Tibial artery (tissue), 4 donors: ENCODE measurements at regions not wholly inside any gene's neighbourhood (a gene's known extent, or its start where the extent isn't known, plus 50 kb on each side); places are given as distances from the start of the nearest gene placed in this dataset.

Experiments used
- DNase-seq, 2 donors: peaks; one replicate each; pipeline ENCODE4 v3.0.0-alpha.2; 2019
- H3K27ac ChIP-seq, 2 donors: fragments of 200-600 bp; sonication (generic) in 1 of 2; 1 replicate in 1 of 2; 2 replicates in 1 of 2; pipeline ENCODE4 v1.5.1; 2018 to 2019; ENCODE audit warnings: mild to moderate bottlenecking in 1 of 2
- H3K27me3 ChIP-seq, 2 donors: fragments of 200-600 bp; sonication (generic) in 1 of 2; one replicate each; pipeline versions ENCODE4 v1.5.1 to v1.6.0; 2016 to 2019
- H3K36me3 ChIP-seq, 3 donors: fragments of 200-600 bp; sonication (generic) in 2 of 3; one replicate each; pipeline ENCODE4 v1.5.1; 2016 to 2019; ENCODE audit warnings: mild to moderate bottlenecking in 2 of 3
- H3K4me1 ChIP-seq, 4 donors: fragments of 200-600 bp; sonication (generic) in 2 of 4; 1 replicate in 3 of 4; 2 replicates in 1 of 4; pipeline ENCODE4 v1.5.1; 2016 to 2019
- H3K4me3 ChIP-seq, 2 donors: fragments of 200-600 bp; sonication (generic) in 1 of 2; 1 replicate in 1 of 2; 2 replicates in 1 of 2; pipeline ENCODE4 v1.5.1; 2018 to 2019; ENCODE audit warnings: mild to moderate bottlenecking in 2 of 2
- H3K9me3 ChIP-seq, 3 donors: fragments of 200-600 bp; sonication (generic) in 1 of 3; one replicate each; pipeline ENCODE4 v1.5.1; 2016 to 2019
- intact Hi-C: fragments of 100-400 bp; cut with DNase I; formaldehyde crosslinking; loops from one replicate; pipeline ENCODE4 v1.15.0; 2023; ENCODE audit warnings: low total_unique reads
- TF ChIP-seq, protein P1 (sequence below), 2 experiments: fragments of 200-600 bp in 1 of 2; fragments of 450-650 bp in 1 of 2; IDR thresholded peaks; one replicate each; pipeline ENCODE4 v1.5.1; 2017 to 2019; ENCODE audit warnings: antibody characterized with exemption in 2 of 2, mild to moderate bottlenecking in 1 of 2, moderate library complexity in 1 of 2

DNA sequence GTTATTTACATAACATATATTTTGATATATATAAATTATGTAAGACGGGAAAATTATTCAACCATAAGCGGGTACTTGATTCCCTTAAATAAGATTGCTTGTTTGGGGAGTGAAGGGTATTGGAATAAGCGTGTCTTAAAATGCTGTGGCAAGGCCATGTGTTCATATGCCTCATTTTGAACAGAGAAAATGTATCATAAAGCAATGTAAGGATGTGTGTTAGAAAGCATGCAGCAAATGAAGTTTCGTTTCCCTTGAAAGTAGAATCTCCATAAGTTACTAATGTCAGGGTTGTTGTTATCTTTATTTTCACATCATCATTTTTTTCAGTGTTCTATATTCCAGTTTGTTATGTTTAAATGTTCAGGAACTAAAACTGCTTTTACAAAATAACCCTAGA, 465.6 kb downstream of the FOXG1 start:
- TF ChIP-seq, protein P1, sequence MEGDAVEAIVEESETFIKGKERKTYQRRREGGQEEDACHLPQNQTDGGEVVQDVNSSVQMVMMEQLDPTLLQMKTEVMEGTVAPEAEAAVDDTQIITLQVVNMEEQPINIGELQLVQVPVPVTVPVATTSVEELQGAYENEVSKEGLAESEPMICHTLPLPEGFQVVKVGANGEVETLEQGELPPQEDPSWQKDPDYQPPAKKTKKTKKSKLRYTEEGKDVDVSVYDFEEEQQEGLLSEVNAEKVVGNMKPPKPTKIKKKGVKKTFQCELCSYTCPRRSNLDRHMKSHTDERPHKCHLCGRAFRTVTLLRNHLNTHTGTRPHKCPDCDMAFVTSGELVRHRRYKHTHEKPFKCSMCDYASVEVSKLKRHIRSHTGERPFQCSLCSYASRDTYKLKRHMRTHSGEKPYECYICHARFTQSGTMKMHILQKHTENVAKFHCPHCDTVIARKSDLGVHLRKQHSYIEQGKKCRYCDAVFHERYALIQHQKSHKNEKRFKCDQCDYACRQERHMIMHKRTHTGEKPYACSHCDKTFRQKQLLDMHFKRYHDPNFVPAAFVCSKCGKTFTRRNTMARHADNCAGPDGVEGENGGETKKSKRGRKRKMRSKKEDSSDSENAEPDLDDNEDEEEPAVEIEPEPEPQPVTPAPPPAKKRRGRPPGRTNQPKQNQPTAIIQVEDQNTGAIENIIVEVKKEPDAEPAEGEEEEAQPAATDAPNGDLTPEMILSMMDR (IDR thresholded peaks at IDR 0.05), result no peak
- no peaks in the 10 kb centered on the region for H3K27me3 ChIP-seq

DNA sequence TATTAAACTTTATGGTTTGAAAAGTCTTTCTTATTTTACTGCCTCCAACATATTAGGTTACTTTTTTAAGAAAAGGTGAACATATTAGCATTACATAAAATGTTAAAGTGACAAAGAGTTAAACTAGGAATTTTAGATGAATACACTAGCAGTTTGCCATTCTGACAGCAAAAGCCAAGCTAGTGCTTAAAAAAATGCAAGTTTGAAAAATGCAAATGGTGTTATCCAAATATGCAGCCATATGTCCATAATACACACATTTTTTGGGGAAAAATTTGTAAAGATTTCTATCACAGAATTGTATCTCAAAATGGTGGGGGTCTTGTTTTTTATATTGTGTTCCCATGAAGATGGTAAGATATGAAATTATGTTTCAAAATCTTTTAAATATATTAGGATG, 466.1 kb downstream of the FOXG1 start:
- H3K9me3 ChIP-seq, result no peaks in the 10 kb centered on the region
- intact Hi-C loops, result no loop called here
- H3K36me3 ChIP-seq, result no peaks in the 10 kb centered on the region
- H3K27me3 ChIP-seq, result no peaks in the 10 kb centered on the region
- H3K27ac ChIP-seq, result no peak overlapping the region
- no peak overlapping the region for H3K4me3 ChIP-seq
- TF ChIP-seq, protein P1 (IDR thresholded peaks at IDR 0.05), result no peak
- H3K4me1 ChIP-seq, result no peaks in the 10 kb centered on the region
- DNase-seq, result no peak

More for the DNA sequence above, 465.6 kb downstream of the FOXG1 start:
- Histone ChIP-seq H3K4me3 (no peak overlapping the region), H3K27ac (no peak overlapping the region), H3K9me3 (no peaks in the 10 kb centered on the region), H3K36me3 (no peaks in the 10 kb centered on the region), H3K4me1 (no peaks in the 10 kb centered on the region)
- no peak for DNase-seq
- intact Hi-C loops, result no loop called here

DNA sequence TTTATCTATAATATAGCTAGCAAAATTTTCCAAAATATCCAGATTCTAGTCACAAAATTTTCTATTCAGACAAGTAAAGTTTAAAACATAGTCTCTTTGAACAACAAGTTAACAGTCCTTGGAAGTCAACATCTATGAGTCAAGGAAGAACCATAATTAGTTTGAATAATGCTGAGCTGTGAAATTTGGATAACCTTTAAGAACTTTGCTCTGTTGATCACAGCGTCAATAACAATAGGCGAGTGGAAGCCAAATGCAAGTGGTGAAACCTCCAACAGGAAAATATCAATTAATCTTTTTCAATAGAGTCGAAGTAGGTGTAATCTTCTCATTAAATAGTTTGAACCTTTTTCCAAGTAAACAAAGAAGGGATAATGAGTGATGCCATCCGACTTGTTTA, 466.6 kb downstream of the FOXG1 start:
- DNase-seq, result no peak
- Histone ChIP-seq H3K9me3 (no peaks in the 10 kb centered on the region), H3K27ac (no peak overlapping the region), H3K4me3 (no peak overlapping the region), H3K36me3 (no peaks in the 10 kb centered on the region), H3K4me1 (no peaks in the 10 kb centered on the region), H3K27me3 (no peaks in the 10 kb centered on the region)
- TF ChIP-seq, protein P1 (IDR thresholded peaks at IDR 0.05), result no peak
- intact Hi-C loops, result no loop called here

DNA sequence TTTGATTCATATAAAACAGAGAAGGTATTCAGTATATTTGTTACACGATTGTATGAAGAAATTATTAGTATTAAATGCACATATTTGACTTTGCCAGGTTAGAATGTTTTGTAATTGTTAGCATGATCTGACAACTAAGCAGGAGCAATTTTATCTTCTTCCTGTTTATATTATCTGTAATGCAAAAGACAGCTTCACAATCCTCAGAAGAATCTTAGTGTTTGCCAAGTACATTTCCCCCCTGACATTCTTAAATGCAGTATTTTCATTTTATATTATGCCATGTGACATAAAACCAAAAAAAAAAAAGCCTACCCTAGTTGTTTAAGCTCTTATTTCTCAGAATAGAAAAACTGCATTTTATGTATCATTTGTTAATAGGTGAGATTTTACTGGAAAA, 469.4 kb downstream of the FOXG1 start:
- TF ChIP-seq, protein P1 (IDR thresholded peaks at IDR 0.05), result no peak
- no peaks in the 10 kb centered on the region for H3K9me3 ChIP-seq
- no peak overlapping the region for H3K4me3 ChIP-seq
- H3K4me1 ChIP-seq, result no peaks in the 10 kb centered on the region
- no peak overlapping the region for H3K27ac ChIP-seq
- intact Hi-C loops, result no loop called here
- no peak for DNase-seq
- H3K27me3 ChIP-seq, result no peaks in the 10 kb centered on the region
- H3K36me3 ChIP-seq, result no peaks in the 10 kb centered on the region

DNA sequence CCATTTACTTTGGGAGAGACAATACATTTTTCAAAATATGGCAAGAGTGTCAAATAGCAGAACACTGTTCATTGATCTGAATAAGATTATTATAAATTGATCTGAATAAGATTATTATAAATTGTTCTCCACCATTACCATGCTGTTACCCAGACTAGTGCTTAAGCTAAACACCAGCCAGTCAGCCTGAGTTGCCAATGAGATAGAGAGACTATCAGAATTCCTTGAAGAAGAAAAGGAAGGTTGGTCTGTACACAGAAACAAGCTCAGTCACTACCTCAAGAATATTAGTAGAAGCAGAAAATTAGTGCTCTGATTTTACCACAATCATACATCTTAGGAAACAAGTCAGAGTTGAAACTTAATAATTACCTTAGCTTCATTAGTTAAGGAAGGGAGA, 469.8 kb downstream of the FOXG1 start:
- Histone ChIP-seq H3K27ac (no peak overlapping the region), H3K4me3 (no peak overlapping the region), H3K9me3 (no peaks in the 10 kb centered on the region), H3K4me1 (no peaks in the 10 kb centered on the region), H3K36me3 (no peaks in the 10 kb centered on the region), H3K27me3 (no peaks in the 10 kb centered on the region)
- intact Hi-C loops, result no loop called here
- TF ChIP-seq, protein P1 (IDR thresholded peaks at IDR 0.05), result no peak
- no peak for DNase-seq

DNA sequence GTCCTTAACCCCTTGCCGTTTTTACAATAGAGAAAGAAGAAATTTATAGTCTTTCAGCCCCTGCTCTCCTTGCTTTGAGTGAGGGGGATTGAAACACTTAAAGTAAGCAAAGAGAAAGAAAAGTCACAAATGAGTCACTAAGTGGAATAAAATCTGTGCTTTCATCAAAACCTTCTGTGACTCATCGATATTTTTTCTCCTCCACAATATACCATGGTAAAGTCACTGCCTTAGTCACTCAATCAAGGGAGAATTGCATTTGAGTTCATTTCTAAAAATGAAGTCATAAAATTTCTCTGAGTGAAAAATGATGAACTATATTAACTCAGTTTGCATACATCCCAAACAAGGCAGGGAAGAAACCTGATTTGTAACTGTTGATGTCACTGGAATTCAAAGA, 470.3 kb downstream of the FOXG1 start:
- Histone ChIP-seq H3K4me3 (no peak overlapping the region), H3K9me3 (no peaks in the 10 kb centered on the region), H3K4me1 (no peaks in the 10 kb centered on the region), H3K27me3 (no peaks in the 10 kb centered on the region), H3K27ac (no peak overlapping the region), H3K36me3 (no peaks in the 10 kb centered on the region)
- no peak for DNase-seq
- intact Hi-C loops, result no loop called here
- TF ChIP-seq, protein P1 (IDR thresholded peaks at IDR 0.05), result no peak
